Ammon's horn (tissue), 1 donor: ENCODE measurements at regions not wholly inside any gene's neighbourhood (a gene's known extent, or its start where the extent isn't known, plus 50 kb on each side); places are given as distances from the start of the nearest gene placed in this dataset.
"Not testable (repeated sequence)": the region's sequence is repeated elsewhere in the genome, so short reads cannot be mapped to it uniquely, and the experiment has no call there.

Experiments used
- DNase-seq: peaks from one replicate; pipeline ENCODE4 v3.0.0-alpha.2; 2016; ENCODE audit warnings: low spot score

DNA sequence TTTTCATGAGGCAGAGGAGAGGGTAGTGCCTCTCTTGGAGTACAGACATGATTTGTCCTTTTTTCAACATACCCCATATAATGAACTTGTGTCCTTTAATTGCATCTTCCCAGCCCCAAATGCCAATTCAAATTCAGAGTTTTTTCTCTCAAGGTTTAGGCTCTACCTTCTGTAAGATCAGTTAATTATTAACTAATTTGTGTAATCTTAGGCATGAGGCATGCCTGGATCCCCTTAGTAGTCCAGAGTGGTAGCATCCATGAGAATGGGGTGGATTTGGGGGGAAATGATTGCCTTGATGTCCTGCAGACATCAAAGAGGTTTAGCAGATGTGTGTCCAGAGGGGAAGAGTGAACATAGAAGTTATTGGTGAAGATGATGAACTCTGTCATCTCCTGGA lies 533.3 kb downstream of the LRRC70 start:
- DNase-seq = no peak

DNA sequence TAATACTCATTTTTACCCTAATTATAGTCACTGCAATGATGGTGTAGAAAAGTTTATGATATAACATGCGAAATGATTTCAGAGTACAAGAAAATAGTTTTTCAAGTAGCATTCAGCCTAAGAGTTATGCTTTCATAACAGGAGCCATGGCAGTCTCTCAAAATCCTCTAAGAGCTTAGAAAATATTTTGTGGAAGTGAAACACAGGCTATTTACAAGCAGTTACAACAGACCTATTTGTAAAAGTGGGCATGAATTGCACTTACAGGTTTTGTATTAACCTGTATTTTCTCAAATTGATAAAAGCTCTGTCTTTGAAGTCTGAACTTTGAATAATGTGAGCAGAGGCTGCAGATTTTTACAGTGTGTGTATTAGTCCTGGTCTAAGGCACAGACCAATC lies 523.3 kb downstream of the LRRC70 start:
- no peak for DNase-seq

DNA sequence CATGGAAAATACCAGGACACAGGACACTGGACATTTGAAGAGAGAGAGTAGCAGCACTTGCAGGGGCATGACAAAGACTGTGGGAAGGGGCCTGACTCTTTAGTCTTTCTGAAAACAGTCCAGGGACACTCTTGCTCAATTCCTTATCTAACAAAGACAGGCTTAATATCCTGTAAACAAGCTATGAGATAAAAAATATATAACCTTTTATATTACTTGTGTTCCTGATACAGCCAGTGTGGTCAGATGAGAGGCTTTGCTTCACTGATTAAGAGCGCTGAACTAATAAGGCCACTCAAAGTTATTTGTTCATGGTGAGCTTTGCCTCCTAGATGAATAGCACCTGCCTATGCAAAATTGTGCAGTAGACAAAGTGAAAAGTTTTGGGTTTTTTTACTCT lies 518.7 kb downstream of the LRRC70 start:
- no peak for DNase-seq

DNA sequence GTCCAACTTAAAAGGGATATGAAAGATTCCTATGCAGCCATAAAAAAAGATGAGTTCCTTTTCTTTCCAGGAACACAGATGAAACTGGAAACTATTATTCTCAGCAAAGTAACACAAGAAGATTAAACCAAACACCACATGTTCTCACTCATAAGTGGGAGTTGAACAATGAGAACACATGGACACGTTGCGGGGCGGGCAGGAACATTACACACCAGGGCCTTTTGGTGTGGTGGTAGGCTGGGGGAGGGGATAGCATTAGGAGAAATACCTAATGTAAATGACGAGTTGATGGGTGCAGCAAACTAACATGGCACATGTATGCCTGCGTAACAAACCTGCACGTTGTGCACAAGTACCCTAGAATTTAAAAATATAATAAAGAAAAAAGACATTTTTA lies 516.1 kb downstream of the LRRC70 start:
- peak; percentile 15 for DNase-seq

- DNase-seq = peak; percentile 15
Observed at GRCh38 chr5:63089147-63089546, 510.5 kb downstream of the LRRC70 start.

DNA sequence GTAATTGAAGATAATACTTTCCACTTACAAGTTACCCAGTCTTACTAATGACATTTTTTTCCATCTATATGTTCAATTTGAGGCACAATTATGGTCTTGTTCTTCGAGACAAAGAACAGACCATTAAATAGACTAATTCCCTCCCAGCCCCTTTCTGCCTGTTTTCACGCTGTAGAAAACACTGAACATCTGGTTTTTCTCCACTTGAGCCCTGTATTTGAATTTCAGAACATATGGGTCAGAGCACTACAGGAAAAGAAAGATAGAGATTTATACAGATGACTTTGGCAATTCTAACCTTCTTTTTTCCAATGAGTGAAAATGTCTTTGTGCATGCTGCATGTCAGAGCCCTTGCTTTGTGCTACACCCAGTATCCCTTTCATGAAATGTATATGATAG lies 506.9 kb downstream of the LRRC70 start:
- no peak for DNase-seq

DNA sequence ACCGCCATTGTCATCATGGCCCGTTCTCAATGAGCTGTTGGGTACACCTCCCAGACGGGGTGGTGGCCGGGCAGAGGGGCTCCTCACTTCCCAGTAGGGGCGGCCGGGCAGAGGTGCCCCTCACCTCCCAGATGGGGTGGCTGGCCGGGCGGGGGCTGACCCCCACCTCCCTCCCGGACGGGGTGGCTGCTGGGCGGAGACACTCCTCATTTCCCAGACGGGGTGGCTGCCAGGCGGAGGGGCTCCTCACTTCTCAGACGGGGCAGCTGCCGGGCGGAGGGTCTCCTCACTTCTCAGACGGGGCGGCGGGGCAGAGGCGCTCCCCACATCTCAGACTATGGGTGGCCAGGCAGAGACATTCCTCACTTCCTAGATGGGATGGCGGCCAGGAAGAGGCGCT lies 505.1 kb downstream of the LRRC70 start:
- DNase-seq = not testable (repeated sequence)

DNA sequence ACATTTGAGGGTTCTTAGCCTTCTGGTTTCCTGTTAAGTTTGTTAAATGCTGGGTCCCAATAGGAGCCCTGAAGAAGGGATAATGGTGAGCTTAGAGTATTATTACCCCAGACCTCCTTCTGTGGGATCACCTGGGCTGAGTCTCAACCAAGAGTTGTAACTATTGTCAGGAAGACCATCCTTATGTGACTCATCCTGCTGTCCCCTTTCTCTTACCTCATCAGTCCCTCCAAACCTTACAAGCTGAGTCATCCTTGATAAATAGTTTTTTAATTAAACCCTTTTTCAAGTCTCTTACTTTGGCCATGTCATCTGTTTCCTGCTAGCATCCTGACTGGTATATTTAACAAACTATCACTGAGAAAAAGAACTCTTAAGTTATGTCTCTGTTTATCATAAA lies 502.8 kb downstream of the LRRC70 start:
- DNase-seq = no peak

GRCh38 chr5:63070001-63070400 lies 491.4 kb downstream of the LRRC70 start:
- DNase-seq = no peak

DNA sequence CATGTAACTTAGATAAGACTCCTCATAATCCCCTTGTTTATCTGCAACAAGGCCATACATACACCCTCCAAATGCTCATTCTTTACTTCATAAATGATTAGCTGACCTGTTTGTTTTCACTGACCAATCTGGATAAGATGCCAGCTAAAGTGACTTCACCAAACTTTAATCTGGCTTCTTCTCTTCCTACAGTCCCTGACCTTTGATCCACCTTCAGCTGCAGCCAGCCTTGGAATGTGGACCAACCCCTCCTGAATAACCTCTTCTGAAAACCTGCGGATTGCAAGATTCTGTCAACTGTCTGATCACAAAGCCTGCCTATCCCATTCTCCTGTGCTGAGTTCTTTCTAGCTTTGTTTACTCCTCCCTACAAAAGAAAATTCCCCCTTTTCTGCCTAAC lies 476.8 kb downstream of the LRRC70 start:
- no peak for DNase-seq

GRCh38 chr5:63053019-63053638 lies 474.5 kb downstream of the LRRC70 start:
- no peak for DNase-seq

DNA sequence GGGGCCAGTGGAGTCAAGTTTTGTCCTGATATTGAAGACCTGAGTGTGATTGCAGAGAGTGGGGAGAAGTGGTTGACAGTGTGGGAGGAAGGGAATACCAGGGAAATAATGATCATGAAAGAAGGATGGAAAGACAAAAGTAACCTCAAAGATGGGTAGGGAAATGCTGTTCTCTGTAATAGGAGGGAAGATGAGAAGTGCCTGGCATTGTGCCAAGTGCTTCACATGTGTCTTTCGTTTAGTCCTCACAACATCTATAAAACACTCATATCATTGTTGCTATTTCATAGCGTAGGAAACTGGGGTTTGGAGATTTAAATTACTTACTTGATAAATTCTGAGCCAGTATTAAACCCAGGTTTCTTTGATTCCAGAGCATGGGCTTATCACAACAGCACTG lies 472.3 kb downstream of the LRRC70 start:
- DNase-seq = no peak

DNA sequence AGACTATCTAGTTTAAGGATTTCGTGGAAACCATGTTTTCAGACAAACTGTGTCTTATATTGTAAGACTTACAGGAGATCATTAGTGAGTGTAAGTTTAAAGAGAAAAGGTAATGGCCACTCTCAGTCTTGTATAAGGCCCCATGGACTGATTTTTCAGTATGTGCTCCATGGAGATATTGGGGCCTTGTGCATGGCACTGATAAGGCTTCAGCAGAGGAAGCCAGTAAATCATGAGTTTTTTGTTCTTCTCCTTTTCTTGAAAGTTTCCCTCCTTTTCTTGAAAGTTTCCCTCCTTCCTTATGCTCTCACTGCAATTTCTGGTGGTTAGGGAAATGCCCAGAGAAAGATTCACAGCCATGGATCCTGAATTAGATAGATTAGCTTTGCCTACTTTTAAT lies 471.3 kb downstream of the LRRC70 start:
- no peak for DNase-seq

GRCh38 chr5:63043792-63044191 lies 465.2 kb downstream of the LRRC70 start:
- DNase-seq = no peak

GRCh38 chr5:63032343-63032742 lies 453.7 kb downstream of the LRRC70 start:
- DNase-seq = no peak

DNA sequence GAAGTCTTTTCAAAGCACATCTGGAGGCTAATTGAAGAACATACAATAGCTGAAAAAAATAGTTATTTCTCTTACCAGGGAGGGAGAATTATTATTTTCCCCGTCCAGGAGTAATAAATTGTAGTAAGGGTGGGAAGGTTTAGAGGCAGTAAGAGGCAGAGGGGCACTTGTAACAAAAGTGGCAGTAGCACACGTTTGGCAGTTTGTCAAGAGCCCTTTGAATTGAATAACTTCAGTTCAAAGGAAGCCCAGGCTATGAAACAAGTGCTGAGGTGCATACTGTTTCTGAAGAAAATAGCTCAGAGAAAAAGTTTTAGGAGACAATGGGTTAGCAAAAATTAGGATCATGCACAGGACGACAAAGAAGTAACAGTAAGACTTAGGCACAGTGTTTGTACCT lies 451.3 kb downstream of the LRRC70 start:
- no peak for DNase-seq

DNA sequence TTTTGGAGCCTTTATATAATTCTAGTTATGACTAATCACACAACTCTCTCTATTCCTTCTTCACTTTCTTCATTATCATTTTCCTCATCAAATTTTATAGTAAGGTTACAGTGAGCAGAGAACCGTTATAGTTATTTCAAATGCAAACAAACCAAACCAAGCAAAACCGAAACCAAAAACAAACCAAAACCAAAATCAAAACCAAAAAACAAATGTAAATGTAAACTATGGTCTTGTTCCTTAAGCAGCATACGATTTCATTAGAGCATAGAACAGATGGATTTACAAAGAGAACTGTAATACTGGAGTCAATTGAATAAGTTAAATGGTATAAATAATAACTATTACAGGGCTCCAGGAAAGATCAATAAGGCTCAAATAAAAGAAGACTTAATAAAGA lies 447.1 kb downstream of the LRRC70 start:
- DNase-seq = no peak

GRCh38 chr5:63022403-63022802 lies 443.8 kb downstream of the LRRC70 start:
- DNase-seq = no peak

DNA sequence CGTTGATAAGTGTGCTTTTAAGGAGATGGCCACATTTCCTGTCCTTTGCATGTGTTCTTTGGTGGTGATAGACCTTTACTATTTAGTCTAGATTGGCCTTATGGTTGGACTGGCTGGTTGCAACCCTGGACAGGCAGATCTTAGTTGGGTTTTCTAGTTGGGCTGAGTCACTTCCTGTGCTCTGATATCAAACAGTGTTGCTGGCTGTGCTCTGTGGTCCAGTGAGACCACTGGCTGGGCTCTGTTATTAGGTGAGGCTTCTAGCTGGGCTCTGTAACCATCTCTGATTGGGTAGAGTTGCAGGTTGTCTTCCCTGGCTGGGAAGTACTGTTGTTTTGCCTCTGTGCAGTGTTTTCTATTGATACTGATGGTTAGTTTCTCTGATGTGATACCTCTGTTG lies 432.5 kb downstream of the LRRC70 start:
- DNase-seq = no peak

DNA sequence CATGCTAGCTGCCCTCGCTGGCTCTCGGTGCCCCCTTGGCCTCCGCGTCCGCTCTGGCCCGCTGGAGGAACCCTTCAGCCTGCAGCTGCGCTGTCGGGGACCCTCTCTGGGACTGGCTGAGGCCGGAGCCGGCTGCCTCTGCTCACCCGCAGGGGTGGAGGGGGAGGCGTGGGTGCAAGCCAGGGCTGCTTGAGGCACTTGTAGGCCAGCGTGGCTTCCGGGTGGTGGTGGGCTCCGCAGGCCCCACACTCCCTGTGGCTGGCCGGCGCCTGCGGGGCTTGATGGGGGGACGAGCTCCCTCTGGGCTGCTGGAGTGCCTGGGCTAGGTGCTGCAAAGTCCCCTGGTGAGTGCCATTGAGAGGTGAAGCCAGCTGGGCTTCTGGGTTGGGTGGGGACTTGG lies 429.6 kb downstream of the LRRC70 start:
- no peak for DNase-seq

DNA sequence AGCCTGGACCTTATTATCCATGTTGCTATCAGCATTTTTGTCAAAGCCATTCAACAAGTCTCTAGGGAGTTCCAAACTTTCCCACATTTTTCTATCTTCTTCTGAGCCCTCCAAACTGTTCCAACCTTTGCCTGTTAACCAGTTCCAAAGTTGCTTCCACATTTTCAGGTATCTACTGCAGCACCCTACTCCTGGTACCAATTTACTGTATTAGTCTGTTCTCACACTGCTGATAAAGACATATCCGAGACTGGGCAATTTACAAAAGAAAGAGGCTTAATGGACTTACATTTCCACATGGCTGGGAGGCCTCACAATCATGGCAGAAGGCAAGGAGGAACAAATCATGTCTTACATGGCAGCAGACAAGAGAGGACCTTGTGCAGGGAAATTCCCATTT lies 416.2 kb downstream of the LRRC70 start:
- DNase-seq = not testable (repeated sequence)

GRCh38 chr5:62985749-62986148 lies 407.1 kb downstream of the LRRC70 start:
- no peak for DNase-seq

GRCh38 chr5:62982348-62982747 lies 403.7 kb downstream of the LRRC70 start:
- no peak for DNase-seq

- no peak for DNase-seq
Observed at GRCh38 chr5:62980884-62981283, 402.3 kb downstream of the LRRC70 start.

DNA sequence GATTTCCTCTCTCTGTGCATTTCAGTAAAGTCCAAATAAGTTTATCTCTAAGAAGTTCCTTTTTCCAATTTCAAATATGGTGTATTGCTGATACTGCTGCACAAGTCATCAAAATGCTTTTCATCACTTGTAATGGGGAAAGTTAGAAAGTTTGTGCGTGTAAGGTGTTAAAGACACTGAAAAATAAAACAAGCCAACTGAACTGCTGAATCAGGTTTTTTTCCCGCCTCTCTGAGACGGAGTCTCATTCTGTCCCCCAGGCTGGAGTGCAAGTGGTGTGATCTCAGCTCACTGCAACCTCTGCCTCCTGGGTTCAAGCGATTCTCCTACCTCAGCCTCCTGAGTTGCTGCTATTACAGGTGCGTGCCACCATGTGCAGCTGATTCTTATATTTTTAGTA lies 400.9 kb downstream of the LRRC70 start:
- DNase-seq = no peak
